Cardiac fibroblast (primary cell): ENCODE measurements at regions not wholly inside any gene's neighbourhood (a gene's known extent, or its start where the extent isn't known, plus 50 kb on each side); places are given as distances from the start of the nearest gene placed in this dataset.

Experiments used
- DNase-seq, 2 donors: peaks; one replicate each; pipeline versions ENCODE4 v3.0.0 to v3.0.0-alpha.2; 2010; ENCODE audit warnings: low read depth in 2 of 2
- H3K4me3 ChIP-seq, 2 donors: replicated peaks in 1 of 2; 1 replicate in 1 of 2; 2 replicates in 1 of 2; pipeline ENCODE4 v1.5.1; 2011; ENCODE audit warnings: low read depth in 2 of 2, low read length in 2 of 2, mild to moderate bottlenecking in 2 of 2, moderate library complexity in 1 of 2
- CTCF ChIP-seq: IDR thresholded peaks from one replicate; pipeline ENCODE4 v1.5.1; 2011; ENCODE audit warnings: low read depth, mild to moderate bottlenecking, low read length, inconsistent platforms

GRCh38 chr6:105917038-105917695 lies 169.0 kb upstream of the PRDM1 start:
- DNase-seq = no peak
- H3K4me3 ChIP-seq = no peak overlapping the region
- TF ChIP-seq CTCF = no peak

- no peak overlapping the region for H3K4me3 ChIP-seq
- DNase-seq = no peak
- TF ChIP-seq CTCF = no peak
Measured at GRCh38 chr6:105911106-105911629, 175.0 kb upstream of the PRDM1 start.

GRCh38 chr6:105909106-105909505 lies 177.0 kb upstream of the PRDM1 start:
- TF ChIP-seq CTCF = no peak
- no peak for DNase-seq
- no peak overlapping the region for H3K4me3 ChIP-seq

- no peak overlapping the region for H3K4me3 ChIP-seq
- no peak for TF ChIP-seq CTCF
- DNase-seq = no peak
Measured at GRCh38 chr6:105907991-105908390, 178.1 kb upstream of the PRDM1 start.

- H3K4me3 ChIP-seq = no peak overlapping the region
- TF ChIP-seq CTCF = no peak
- no peak for DNase-seq
Measured at GRCh38 chr6:105907301-105907700, 178.8 kb upstream of the PRDM1 start.

- no peak for TF ChIP-seq CTCF
- DNase-seq = no peak
- H3K4me3 ChIP-seq = no peak overlapping the region
Measured at GRCh38 chr6:105902401-105903031, 183.6 kb upstream of the PRDM1 start.
